Uterus (tissue), 3 donors: ENCODE measurements at regions not wholly inside any gene's neighbourhood (a gene's known extent, or its start where the extent isn't known, plus 50 kb on each side); places are given as distances from the start of the nearest gene placed in this dataset.
"Not testable (repeated sequence)": the region's sequence is repeated elsewhere in the genome, so short reads cannot be mapped to it uniquely, and the experiment has no call there.

ENCODE experiments used
- DNase-seq, 2 donors: peaks; one replicate each; pipeline ENCODE4 v3.0.0-alpha.2; 2019 to 2020
- H3K27ac ChIP-seq, 2 donors: fragments of 200-600 bp; sonication (generic); 1 replicate in 1 of 2; 2 replicates in 1 of 2; pipeline ENCODE4 v1.5.1; 2016 to 2018
- H3K27me3 ChIP-seq, 2 donors: fragments of 200-600 bp; sonication (generic); one replicate each; pipeline ENCODE4 v1.5.1; 2018 to 2019; ENCODE audit warnings: control low read depth in 1 of 2
- H3K36me3 ChIP-seq, 2 donors: fragments of 200-600 bp; sonication (generic); one replicate each; pipeline ENCODE4 v1.5.1; 2019; ENCODE audit warnings: control low read depth in 1 of 2
- H3K4me1 ChIP-seq, 2 donors: fragments of 200-600 bp; sonication (generic); one replicate each; pipeline ENCODE4 v1.5.1; 2018 to 2019; ENCODE audit warnings: control low read depth in 1 of 2
- H3K4me3 ChIP-seq, 2 donors: fragments of 200-600 bp; sonication (generic); 1 replicate in 1 of 2; 2 replicates in 1 of 2; pipeline ENCODE4 v1.5.1; 2018 to 2019; ENCODE audit warnings: mild to moderate bottlenecking in 1 of 2
- H3K9me3 ChIP-seq, 2 donors: fragments of 200-600 bp; sonication (generic); one replicate each; pipeline ENCODE4 v1.5.1; 2019; ENCODE audit warnings: control low read depth in 1 of 2
- POLR2A ChIP-seq, 2 donors: fragments of 450-650 bp; IDR thresholded peaks; one replicate each; pipeline ENCODE4 v1.6.1; 2016; ENCODE audit warnings: antibody characterized with exemption in 2 of 2, mild to moderate bottlenecking in 1 of 2, moderate library complexity in 1 of 2
- intact Hi-C: fragments of 100-400 bp; cut with DNase I; formaldehyde crosslinking; loops from one replicate; pipeline ENCODE4 v1.15.1; 2023; ENCODE audit warnings: low total_unique reads
- TF ChIP-seq, protein P1 (sequence below), 4 experiments: fragments of 200-600 bp in 2 of 4; fragments of 450-650 bp in 2 of 4; sonication (generic) in 2 of 4; IDR thresholded peaks; one replicate each; pipeline ENCODE4 v1.5.1; 2016 to 2019; ENCODE audit warnings: antibody characterized with exemption in 4 of 4, mild to moderate bottlenecking in 2 of 4, moderate library complexity in 1 of 4
- donor health status: DM: yes; HTN: yes; CAD: no.

DNA sequence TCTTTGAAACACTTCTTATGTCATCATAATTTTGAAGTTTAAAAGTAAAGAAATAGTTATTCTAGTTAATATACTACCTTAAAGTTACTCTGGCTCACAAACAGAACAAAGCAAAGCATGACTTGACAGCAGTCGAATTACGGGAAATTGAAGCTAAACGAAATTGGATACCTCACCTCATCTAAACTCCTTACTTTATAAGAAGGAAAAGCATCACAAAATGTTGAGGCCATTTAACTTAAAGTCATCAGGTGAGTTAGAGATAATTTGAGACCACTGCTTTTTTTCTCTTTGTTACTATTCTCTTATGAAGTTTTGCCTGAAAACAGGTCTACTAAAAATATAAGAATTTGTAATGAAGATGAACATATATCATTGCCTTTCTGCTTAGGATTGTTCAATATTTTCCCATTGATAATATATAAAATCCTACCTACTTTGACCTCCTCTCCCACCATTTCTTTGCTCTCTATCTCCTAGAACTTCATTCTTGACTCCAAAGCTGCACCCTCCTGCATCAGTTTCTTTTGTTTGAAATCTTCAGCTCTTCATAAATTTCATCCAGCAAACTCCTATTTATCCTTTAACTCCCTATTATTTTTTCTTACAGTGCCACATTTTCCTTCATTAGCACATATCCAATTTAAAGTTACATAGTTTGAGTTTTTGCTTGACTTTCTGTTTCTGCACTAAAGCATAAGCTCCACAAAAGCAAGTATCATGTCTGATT is 510.7 kb upstream of the ZNF337 start:
- TF ChIP-seq POLR2A (IDR thresholded peaks at IDR 0.05): no peak
- TF ChIP-seq, protein P1, sequence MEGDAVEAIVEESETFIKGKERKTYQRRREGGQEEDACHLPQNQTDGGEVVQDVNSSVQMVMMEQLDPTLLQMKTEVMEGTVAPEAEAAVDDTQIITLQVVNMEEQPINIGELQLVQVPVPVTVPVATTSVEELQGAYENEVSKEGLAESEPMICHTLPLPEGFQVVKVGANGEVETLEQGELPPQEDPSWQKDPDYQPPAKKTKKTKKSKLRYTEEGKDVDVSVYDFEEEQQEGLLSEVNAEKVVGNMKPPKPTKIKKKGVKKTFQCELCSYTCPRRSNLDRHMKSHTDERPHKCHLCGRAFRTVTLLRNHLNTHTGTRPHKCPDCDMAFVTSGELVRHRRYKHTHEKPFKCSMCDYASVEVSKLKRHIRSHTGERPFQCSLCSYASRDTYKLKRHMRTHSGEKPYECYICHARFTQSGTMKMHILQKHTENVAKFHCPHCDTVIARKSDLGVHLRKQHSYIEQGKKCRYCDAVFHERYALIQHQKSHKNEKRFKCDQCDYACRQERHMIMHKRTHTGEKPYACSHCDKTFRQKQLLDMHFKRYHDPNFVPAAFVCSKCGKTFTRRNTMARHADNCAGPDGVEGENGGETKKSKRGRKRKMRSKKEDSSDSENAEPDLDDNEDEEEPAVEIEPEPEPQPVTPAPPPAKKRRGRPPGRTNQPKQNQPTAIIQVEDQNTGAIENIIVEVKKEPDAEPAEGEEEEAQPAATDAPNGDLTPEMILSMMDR (IDR thresholded peaks at IDR 0.05): no peak
- Histone ChIP-seq H3K27ac (no peak overlapping the region), H3K27me3 (peaks cover 0 to 22% of the 10 kb centered on the region in 2 donors), H3K9me3 (no peaks in the 10 kb centered on the region), H3K4me3 (no peak overlapping the region), H3K4me1 (no peaks in the 10 kb centered on the region), H3K36me3 (no peaks in the 10 kb centered on the region)
- DNase-seq: no peak
- intact Hi-C loops: no loop called here

DNA sequence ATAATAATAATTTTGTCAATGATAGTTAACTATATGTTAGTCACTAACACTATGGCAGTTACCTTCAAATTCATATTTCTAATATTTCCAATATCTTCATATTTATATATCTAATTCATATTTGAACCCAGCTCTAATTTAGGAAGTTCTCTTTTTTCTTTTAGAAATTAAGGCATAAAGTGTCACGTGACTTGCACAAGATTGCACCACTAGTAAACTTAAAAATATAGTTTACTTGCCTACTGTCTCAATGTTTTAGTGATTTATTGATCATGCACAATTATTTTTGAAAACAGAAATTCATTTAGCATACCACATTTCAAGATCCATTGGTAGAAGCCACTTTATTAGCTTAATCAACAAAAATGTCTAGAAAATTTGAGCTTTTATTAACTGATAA is 508.7 kb upstream of the ZNF337 start:
- no peak overlapping the region for H3K27ac ChIP-seq
- no peak for DNase-seq
- TF ChIP-seq, protein P1 (IDR thresholded peaks at IDR 0.05): no peak
- no peak for TF ChIP-seq POLR2A (IDR thresholded peaks at IDR 0.05)
- H3K4me3 ChIP-seq: no peak overlapping the region
- H3K36me3 ChIP-seq: no peaks in the 10 kb centered on the region
- peaks cover 0 to 17% of the 10 kb centered on the region in 2 donors for H3K27me3 ChIP-seq
- no peaks in the 10 kb centered on the region for H3K9me3 ChIP-seq
- intact Hi-C loops: no loop called here
- no peaks in the 10 kb centered on the region for H3K4me1 ChIP-seq

DNA sequence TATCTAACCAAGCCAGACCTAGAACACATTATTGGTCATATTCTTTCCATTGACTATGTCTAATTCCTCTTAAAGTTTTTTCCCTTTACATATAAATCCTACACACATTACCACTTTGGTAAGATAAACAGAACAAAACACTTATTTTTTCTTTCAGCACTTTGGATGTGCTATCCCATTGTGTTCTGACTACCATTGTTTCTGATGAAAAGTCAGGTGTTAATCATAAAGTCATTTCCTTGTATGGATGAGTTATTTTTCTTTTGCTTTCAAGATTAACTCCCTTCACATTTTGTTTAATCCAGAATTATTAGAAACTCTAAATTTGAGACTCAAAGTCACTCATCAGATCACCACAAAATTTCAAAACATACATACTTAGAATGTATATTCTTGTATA is 504.4 kb upstream of the ZNF337 start:
- intact Hi-C loops, H3K4me1 ChIP-seq, H3K9me3 ChIP-seq, DNase-seq, H3K27me3 ChIP-seq, H3K27ac ChIP-seq, H3K36me3 ChIP-seq, H3K4me3 ChIP-seq: not testable (repeated sequence)

DNA sequence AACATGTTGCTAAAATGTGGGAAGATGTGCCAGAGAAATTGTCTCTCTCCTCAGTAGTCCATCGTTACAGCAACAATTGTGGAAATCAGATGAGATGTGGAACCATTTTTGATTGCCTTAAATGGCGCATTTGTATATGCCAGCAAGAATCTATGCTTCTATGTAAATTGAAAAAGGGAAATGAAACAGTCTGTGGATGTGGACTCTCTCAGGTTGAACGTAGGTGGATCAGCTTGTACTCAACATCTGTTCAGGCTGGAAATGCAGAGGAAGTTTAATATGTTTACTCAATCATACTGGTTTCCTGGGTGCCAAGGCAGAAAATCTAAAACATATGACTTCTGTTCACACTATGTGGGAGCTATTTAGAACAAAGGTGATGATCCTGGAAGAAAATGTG is 490.7 kb upstream of the ZNF337 start:
- H3K4me1 ChIP-seq, H3K27ac ChIP-seq, H3K27me3 ChIP-seq, H3K4me3 ChIP-seq, DNase-seq, intact Hi-C loops, H3K36me3 ChIP-seq, H3K9me3 ChIP-seq: not testable (repeated sequence)

DNA sequence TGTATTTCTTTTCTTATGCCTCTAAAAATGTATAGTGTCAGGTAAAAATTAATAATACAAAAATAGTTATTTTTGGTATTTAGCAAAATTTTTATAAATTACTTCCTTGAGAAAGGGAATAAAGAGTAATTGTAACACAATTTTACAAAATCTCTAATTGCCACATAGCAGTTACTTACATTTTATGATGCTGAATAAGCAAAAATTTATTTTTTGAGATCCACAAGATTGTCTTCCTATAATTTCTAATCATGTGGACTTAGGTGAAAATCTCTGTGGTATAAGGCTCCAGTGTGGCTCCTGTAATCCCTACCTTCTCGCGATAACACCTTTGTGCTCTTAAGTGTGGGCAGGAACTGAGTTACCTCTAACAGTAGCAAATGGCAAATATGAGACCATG is 487.1 kb upstream of the ZNF337 start:
- H3K4me3 ChIP-seq, intact Hi-C loops, H3K27ac ChIP-seq, H3K27me3 ChIP-seq, DNase-seq, H3K4me1 ChIP-seq, H3K36me3 ChIP-seq, H3K9me3 ChIP-seq: not testable (repeated sequence)

DNA sequence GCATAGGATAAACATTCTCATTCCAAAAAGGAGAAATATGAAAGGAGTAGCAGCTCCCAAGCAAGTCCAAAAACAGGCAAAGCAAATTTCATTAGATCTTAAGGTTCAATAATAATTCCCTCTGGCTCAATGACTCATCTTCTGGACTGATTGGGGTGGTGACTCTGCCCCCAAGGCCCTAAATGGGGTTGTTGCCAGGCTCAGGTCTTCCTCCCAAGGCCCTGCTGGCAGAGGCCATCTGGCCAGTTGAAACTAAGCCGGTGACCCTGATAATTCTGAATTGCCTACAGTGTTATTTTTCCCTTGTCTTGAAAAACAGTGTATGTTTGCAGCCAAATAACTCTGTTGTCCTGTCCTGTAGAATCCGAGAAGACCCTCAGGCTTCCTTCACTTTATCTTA is 484.7 kb upstream of the ZNF337 start:
- H3K4me3 ChIP-seq, H3K4me1 ChIP-seq, H3K9me3 ChIP-seq, H3K27ac ChIP-seq, intact Hi-C loops, H3K27me3 ChIP-seq, DNase-seq, H3K36me3 ChIP-seq: not testable (repeated sequence)

DNA sequence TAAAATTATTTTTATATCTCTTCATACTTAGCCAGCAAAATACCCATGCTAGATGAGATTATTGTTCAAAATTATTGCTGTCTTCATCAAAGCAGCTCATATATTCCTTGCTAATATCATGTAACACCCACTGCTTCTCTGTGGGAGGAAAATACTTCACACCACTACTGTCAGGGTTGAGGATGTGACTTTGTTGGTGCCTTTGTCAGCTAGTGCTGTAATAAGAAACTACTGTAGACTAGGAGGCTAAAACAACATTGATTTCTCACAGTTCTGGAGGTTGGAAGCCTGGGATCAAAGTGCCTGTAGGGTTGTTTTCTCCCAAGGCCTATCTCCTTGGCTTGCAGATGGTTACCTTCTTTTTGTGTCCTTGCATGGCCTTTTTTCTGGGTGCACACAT is 475.2 kb upstream of the ZNF337 start:
- H3K4me3 ChIP-seq, intact Hi-C loops, H3K27ac ChIP-seq: not testable (repeated sequence)

DNA sequence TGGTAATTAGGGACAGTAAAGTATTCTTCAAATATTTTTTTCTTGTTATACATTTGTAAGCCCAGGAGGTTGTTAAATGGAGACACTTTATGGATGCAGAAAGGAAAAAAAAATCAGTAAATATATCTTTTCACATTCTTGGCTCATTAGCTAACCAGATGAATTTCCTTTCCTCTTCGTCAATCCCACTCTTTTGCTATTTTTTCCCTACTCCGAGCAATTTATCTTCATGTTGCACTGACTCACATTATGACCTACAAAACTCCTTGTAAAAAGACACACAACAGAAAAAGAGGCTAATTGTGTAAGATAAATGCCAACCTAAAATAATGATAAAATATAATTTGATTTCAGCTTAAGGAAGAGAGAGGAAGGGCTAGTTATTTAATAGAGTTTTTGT is 472.9 kb upstream of the ZNF337 start:
- Histone ChIP-seq H3K4me3 (no peak overlapping the region), H3K27ac (no peak overlapping the region), H3K9me3 (no peaks in the 10 kb centered on the region), H3K4me1 (no peaks in the 10 kb centered on the region), H3K27me3 (no peaks in the 10 kb centered on the region), H3K36me3 (no peaks in the 10 kb centered on the region)
- intact Hi-C loops: no loop called here
- DNase-seq: no peak
- TF ChIP-seq, protein P1 (IDR thresholded peaks at IDR 0.05): no peak
- no peak for TF ChIP-seq POLR2A (IDR thresholded peaks at IDR 0.05)

More for the DNA sequence above, 475.2 kb upstream of the ZNF337 start:
- not testable (repeated sequence) for H3K36me3 ChIP-seq, H3K4me1 ChIP-seq, H3K9me3 ChIP-seq, H3K27me3 ChIP-seq, DNase-seq
